Neural cell (in vitro differentiated cells): ENCODE measurements at regions not wholly inside any gene's neighbourhood (a gene's known extent, or its start where the extent isn't known, plus 50 kb on each side); places are given as distances from the start of the nearest gene placed in this dataset.

Experiments used
- EP300 ChIP-seq: fragments of 450-650 bp; conservative IDR thresholded peaks from 2 replicates; pipeline ENCODE4 v1.6.1; 2014; ENCODE audit warnings: antibody characterized with exemption, mild to moderate bottlenecking, moderate library complexity; ENCODE audit not compliant: poor library complexity, severe bottlenecking
- EZH2 ChIP-seq: fragments of 200-600, 300-800 bp; shearing (Covaris generic), sonication (generic); IDR thresholded peaks from 2 replicates; pipeline ENCODE4 v1.6.1; 2014; ENCODE audit warnings: antibody characterized with exemption, low read length, borderline replicate concordance, mild to moderate bottlenecking; ENCODE audit not compliant: insufficient read depth, poor library complexity, severe bottlenecking
- POLR2AphosphoS5 ChIP-seq: IDR thresholded peaks from 2 replicates; pipeline ENCODE4 v1.6.1; 2012
- RAD21 ChIP-seq: fragments of 450-650 bp; conservative IDR thresholded peaks from 2 replicates; pipeline ENCODE4 v1.6.1; 2014; ENCODE audit warnings: antibody characterized with exemption, mild to moderate bottlenecking, moderate library complexity
- SMC3 ChIP-seq: fragments of 450-650 bp; conservative IDR thresholded peaks from 2 replicates; pipeline ENCODE4 v1.6.1; 2014; ENCODE audit warnings: antibody characterized with exemption, mild to moderate bottlenecking, moderate library complexity; ENCODE audit not compliant: poor library complexity
- TF ChIP-seq, protein P1 (sequence below): fragments of 450-650 bp; IDR thresholded peaks from 2 replicates; pipeline ENCODE4 v1.5.1; 2014; ENCODE audit warnings: antibody characterized with exemption, mild to moderate bottlenecking, moderate library complexity; ENCODE audit not compliant: poor library complexity, severe bottlenecking
- TF ChIP-seq, protein P2 (sequence below): IDR thresholded peaks from 2 replicates; pipeline ENCODE4 v1.6.1; 2012; ENCODE audit warnings: borderline replicate concordance

GRCh38 chr5:13133951-13134350 is 810.5 kb downstream of the DNAH5 start:
- TF ChIP-seq, protein P1, sequence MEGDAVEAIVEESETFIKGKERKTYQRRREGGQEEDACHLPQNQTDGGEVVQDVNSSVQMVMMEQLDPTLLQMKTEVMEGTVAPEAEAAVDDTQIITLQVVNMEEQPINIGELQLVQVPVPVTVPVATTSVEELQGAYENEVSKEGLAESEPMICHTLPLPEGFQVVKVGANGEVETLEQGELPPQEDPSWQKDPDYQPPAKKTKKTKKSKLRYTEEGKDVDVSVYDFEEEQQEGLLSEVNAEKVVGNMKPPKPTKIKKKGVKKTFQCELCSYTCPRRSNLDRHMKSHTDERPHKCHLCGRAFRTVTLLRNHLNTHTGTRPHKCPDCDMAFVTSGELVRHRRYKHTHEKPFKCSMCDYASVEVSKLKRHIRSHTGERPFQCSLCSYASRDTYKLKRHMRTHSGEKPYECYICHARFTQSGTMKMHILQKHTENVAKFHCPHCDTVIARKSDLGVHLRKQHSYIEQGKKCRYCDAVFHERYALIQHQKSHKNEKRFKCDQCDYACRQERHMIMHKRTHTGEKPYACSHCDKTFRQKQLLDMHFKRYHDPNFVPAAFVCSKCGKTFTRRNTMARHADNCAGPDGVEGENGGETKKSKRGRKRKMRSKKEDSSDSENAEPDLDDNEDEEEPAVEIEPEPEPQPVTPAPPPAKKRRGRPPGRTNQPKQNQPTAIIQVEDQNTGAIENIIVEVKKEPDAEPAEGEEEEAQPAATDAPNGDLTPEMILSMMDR, result no peak
- no peak for TF ChIP-seq EZH2
- TF ChIP-seq, protein P2, sequence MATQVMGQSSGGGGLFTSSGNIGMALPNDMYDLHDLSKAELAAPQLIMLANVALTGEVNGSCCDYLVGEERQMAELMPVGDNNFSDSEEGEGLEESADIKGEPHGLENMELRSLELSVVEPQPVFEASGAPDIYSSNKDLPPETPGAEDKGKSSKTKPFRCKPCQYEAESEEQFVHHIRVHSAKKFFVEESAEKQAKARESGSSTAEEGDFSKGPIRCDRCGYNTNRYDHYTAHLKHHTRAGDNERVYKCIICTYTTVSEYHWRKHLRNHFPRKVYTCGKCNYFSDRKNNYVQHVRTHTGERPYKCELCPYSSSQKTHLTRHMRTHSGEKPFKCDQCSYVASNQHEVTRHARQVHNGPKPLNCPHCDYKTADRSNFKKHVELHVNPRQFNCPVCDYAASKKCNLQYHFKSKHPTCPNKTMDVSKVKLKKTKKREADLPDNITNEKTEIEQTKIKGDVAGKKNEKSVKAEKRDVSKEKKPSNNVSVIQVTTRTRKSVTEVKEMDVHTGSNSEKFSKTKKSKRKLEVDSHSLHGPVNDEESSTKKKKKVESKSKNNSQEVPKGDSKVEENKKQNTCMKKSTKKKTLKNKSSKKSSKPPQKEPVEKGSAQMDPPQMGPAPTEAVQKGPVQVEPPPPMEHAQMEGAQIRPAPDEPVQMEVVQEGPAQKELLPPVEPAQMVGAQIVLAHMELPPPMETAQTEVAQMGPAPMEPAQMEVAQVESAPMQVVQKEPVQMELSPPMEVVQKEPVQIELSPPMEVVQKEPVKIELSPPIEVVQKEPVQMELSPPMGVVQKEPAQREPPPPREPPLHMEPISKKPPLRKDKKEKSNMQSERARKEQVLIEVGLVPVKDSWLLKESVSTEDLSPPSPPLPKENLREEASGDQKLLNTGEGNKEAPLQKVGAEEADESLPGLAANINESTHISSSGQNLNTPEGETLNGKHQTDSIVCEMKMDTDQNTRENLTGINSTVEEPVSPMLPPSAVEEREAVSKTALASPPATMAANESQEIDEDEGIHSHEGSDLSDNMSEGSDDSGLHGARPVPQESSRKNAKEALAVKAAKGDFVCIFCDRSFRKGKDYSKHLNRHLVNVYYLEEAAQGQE, result no peak
- no peak for TF ChIP-seq POLR2AphosphoS5
- TF ChIP-seq RAD21, result no peak
- TF ChIP-seq EP300, result no peak
- TF ChIP-seq SMC3, result no peak
